HepG2 (cell line): ENCODE measurements at regions not wholly inside any gene's neighbourhood (a gene's known extent, or its start where the extent isn't known, plus 50 kb on each side); places are given as distances from the start of the nearest gene placed in this dataset.

Source experiments
- ATAD3A ChIP-seq: sonication (generic); formaldehyde crosslinking; IDR thresholded peaks from 2 replicates; pipeline ENCODE4 v1.4.0; 2020; ENCODE audit warnings: missing genetic modification reagents
- ATF3 ChIP-seq: sonication (generic); formaldehyde crosslinking; IDR thresholded peaks from 2 replicates; pipeline ENCODE4 v1.4.0; 2020; ENCODE audit warnings: missing genetic modification reagents
- BRF2 ChIP-seq: sonication (generic); formaldehyde crosslinking; IDR thresholded peaks from 2 replicates; pipeline ENCODE4 v1.8.1; 2022; ENCODE audit warnings: mild to moderate bottlenecking, missing genetic modification reagents
- EZH2 ChIP-seq: conservative IDR thresholded peaks from 2 replicates; pipeline ENCODE4 v1.6.1; 2012; ENCODE audit warnings: mild to moderate bottlenecking, low read depth, low read length, moderate library complexity
- GZF1 ChIP-seq: sonication (generic); formaldehyde crosslinking; IDR thresholded peaks from 2 replicates; pipeline ENCODE4 v1.5.1; 2020; ENCODE audit warnings: mild to moderate bottlenecking, missing genetic modification reagents
- JARID2 ChIP-seq: sonication (generic); formaldehyde crosslinking; IDR thresholded peaks from 2 replicates; pipeline ENCODE4 v1.8.1; 2023; ENCODE audit warnings: missing genetic modification reagents, inconsistent platforms; ENCODE audit not compliant: insufficient replicate concordance
- MATR3 ChIP-seq: sonication (generic); formaldehyde crosslinking; IDR thresholded peaks from 2 replicates; pipeline ENCODE4 v1.4.0; 2020; ENCODE audit warnings: missing genetic modification reagents
- NR3C1 ChIP-seq: sonication (generic); formaldehyde crosslinking; IDR thresholded peaks from 2 replicates; pipeline ENCODE4 v1.4.0; 2020; ENCODE audit warnings: missing genetic modification reagents
- PBX2 ChIP-seq: IDR thresholded peaks from 2 replicates; pipeline ENCODE4 v1.6.1; 2016; ENCODE audit warnings: control low read depth
- PHF21A ChIP-seq: sonication (generic); formaldehyde crosslinking; IDR thresholded peaks from 2 replicates; pipeline ENCODE4 v1.5.0; 2020; ENCODE audit warnings: mild to moderate bottlenecking, missing genetic modification reagents
- RERE ChIP-seq: IDR thresholded peaks from 2 replicates; pipeline ENCODE4 v1.6.1; 2016; ENCODE audit warnings: low read depth, missing genetic modification reagents, missing compliant biosample characterization
- TAF1 ChIP-seq: sonication (generic); formaldehyde crosslinking; IDR thresholded peaks from 2 replicates; pipeline ENCODE4 v1.4.0; 2020; ENCODE audit warnings: missing genetic modification reagents
- TGIF2 ChIP-seq: IDR thresholded peaks from 2 replicates; pipeline ENCODE4 v1.6.1; 2016; ENCODE audit warnings: control low read depth, missing compliant biosample characterization
- ZBTB14 ChIP-seq: sonication (generic); formaldehyde crosslinking; IDR thresholded peaks from 2 replicates; pipeline ENCODE4 v1.4.0; 2020; ENCODE audit warnings: missing genetic modification reagents
- ZBTB3 ChIP-seq: sonication (generic); formaldehyde crosslinking; IDR thresholded peaks from 2 replicates; pipeline ENCODE4 v1.4.0; 2020; ENCODE audit warnings: low read depth, mild to moderate bottlenecking, moderate library complexity, missing genetic modification reagents, borderline replicate concordance
- ZMAT5 ChIP-seq: sonication (generic); formaldehyde crosslinking; IDR thresholded peaks from 2 replicates; pipeline ENCODE4 v1.5.0; 2020; ENCODE audit warnings: mild to moderate bottlenecking, low read depth, missing genetic modification reagents, borderline replicate concordance
- ZNF17 ChIP-seq: sonication (generic); formaldehyde crosslinking; IDR thresholded peaks from 2 replicates; pipeline ENCODE4 v1.5.0; 2020; ENCODE audit warnings: mild to moderate bottlenecking, missing genetic modification reagents
- ZNF180 ChIP-seq: sonication (generic); formaldehyde crosslinking; IDR thresholded peaks from 2 replicates; pipeline ENCODE4 v1.4.0; 2020; ENCODE audit warnings: low read depth, missing genetic modification reagents, borderline replicate concordance
- ZNF354B ChIP-seq: sonication (generic); formaldehyde crosslinking; IDR thresholded peaks from 2 replicates; pipeline ENCODE4 v1.8.0; 2022; ENCODE audit warnings: mild to moderate bottlenecking, missing genetic modification reagents
- ZNF570 ChIP-seq: sonication (generic); formaldehyde crosslinking; IDR thresholded peaks from 2 replicates; pipeline ENCODE4 v1.4.0; 2020; ENCODE audit warnings: mild to moderate bottlenecking, missing genetic modification reagents, borderline replicate concordance

GRCh38 chr15:100715571-100716455, 113.4 kb downstream of the ASB7 start (continued):
- TF ChIP-seq BRF2 (CRISPR knock-in tag), result peak; percentile 91; the same call in 1 of the 2 replicates
- no peak for TF ChIP-seq EZH2
- TF ChIP-seq ZNF570, result no peak
- TF ChIP-seq ATF3 (CRISPR knock-in tag), result no peak; the same call in 1 of the 2 replicates
- TF ChIP-seq RERE (CRISPR knock-in tag), result peak; percentile 98
- no peak for TF ChIP-seq MATR3 (CRISPR knock-in tag)
- no peak for TF ChIP-seq PBX2 (CRISPR knock-in tag)
- TF ChIP-seq TAF1 (CRISPR knock-in tag), result no peak
- 0 out of 2 replicates have a peak, but pooled peaks have one; percentile 51 for TF ChIP-seq GZF1 (CRISPR knock-in tag)
- no peak for TF ChIP-seq JARID2 (CRISPR knock-in tag)
- TF ChIP-seq ATAD3A (CRISPR knock-in tag), result no peak
- TF ChIP-seq ZMAT5 (CRISPR knock-in tag), result no peak
- no peak for TF ChIP-seq ZNF17
- no peak for TF ChIP-seq ZNF354B (CRISPR knock-in tag)
- no peak for TF ChIP-seq ZBTB14
- TF ChIP-seq ZNF180 (CRISPR knock-in tag), result no peak
- TF ChIP-seq ZBTB3, result no peak
- no peak; the same call in 1 of the 2 replicates for TF ChIP-seq TGIF2
- TF ChIP-seq PHF21A (CRISPR knock-in tag), result peak; percentile 86
- TF ChIP-seq NR3C1 (CRISPR knock-in tag), result no peak
